NCI-H748 (cell line): ENCODE measurements at regions not wholly inside any gene's neighbourhood (a gene's known extent, or its start where the extent isn't known, plus 50 kb on each side); places are given as distances from the start of the nearest gene placed in this dataset.
"Not testable (repeated sequence)": the region's sequence is repeated elsewhere in the genome, so short reads cannot be mapped to it uniquely, and the experiment has no call there.

Source experiments
- DNase-seq: peaks from one replicate; lab custom pipeline; 2025; ENCODE audit not compliant: unreplicated experiment; lab: John Stamatoyannopoulos, UW

DNA sequence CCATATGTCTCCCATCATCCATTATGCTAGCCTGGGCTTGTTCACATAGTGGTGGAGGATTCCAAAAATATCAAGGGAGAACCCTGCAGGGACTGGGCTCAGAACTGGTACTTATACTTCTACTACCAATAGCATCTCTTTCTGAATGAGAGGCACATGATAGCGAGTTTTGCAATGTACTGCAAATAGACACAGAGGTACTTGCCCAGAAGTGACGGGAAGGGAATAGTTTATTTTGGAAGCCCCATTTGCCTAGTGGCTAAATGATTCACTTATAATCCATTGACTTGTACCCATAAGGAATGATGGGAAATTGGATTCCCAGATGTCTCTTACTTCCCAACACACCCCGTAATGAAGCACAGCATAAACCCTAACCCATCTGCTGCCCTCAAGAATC is 124.8 kb upstream of the ERCC4 start:
- no peak for DNase-seq

DNA sequence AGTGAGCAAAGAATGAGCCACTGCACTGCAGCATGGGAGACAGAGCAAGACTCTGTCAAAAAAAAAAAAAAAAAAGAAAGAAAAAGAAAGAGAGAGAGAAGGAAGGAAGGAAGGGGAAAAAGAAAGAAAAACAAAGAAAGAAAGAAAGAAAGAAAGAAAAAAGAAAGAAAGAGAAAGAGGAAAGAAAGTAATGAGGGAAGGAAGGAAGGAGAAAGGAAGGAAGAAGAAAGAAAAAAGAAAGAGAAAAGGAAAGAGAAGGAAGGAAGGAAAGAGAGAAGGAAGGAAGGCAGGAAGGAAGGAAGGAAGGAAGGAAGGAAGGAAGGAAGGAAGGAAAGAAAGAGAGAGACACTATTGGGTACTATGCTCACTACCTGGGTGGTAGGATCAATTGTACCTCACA is 122.2 kb upstream of the ERCC4 start:
- DNase-seq: no peak

DNA sequence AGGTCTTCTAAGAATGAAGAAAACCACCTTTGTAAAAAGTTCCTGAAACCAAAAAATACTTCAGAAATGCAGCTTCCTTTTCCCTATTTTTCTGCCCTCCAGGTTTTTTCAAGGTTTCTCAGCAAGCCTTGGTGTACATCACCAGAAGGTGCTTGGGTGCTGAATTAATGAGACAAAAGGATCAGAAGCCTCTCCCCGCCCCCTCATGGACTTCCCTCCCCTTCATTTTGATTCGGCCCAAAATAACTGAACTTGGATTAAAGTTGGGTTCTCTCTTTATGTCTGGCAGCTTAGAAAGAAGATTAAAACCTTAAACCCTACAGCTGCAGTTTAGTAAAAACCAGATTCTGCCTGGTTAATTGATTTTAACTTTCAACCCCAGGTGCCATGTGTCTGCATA is 121.7 kb upstream of the ERCC4 start:
- no peak for DNase-seq

DNA sequence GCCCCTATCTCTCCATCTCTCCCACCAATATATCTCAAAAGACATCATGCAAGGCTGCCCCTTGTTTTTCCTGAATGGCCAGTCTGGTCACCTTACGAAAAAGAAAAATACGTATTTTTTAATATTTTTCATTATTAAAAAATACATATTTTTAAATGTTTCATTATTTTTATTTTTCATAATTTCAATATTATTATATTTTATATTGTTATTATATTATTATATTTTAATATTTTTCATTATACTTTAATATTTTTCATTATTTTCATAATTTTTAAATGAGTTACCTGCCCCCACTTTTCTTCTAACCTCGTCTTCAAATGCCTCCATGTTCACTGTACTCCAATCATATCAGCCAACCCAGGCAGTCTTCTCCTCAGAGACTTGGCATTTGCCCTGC is 116.0 kb upstream of the ERCC4 start:
- no peak for DNase-seq

DNA sequence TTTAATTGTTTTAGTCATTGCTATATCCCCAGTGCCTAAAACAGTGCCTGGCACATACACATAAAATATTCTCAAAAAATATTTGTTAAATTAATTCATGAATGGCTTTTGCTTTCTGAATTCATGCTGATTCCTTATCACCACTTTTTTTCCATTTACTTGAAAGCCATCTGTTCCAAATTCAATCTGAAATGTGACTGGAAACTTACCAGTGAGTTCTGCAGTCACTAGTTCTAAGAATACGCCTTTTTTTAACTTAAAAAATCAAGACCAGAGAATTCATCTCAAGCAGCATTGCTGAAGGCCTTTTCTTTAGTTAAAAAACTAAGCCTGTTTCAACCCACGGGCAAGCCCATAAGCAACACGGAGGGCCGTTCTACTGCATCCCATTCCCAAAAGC is 114.0 kb upstream of the ERCC4 start:
- no peak for DNase-seq

DNA sequence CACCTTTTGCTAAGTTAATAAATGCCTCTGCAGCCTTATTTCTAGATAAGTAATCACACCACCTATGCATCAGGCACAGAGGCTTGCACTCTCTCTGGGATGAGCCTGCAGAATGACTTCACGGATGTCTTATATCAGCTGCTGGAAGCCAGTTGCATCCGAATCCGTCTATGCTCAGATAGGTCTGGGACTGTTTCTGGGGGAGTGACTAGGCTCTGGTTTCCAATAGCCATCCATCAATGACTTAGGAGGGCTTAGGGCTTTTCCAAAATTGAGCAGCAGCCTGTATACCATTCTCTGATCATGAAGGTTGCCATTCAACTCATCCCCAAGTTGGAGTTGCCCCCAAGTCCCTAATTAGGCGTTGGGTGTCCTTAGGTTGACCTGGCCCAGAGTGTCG is 113.3 kb upstream of the ERCC4 start:
- no peak for DNase-seq

DNA sequence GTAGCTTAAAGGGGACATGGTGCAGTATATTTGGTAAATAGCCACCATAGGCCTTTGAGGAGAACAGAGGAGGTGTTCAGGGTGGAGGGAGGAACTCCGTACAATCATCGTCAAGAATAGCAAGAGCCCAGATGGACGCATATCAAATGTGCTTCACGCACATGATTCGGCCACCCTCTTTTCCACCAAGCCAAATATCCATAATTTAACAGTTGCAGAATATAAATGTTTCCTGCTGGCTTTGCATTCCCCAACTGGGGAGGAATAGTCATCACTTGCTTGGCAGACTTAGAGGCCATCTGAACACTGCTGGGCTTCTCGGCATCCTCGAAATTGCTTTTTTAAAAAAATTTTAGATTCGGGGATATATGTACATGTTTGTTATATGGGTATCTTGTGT is 111.9 kb upstream of the ERCC4 start:
- DNase-seq: no peak

DNA sequence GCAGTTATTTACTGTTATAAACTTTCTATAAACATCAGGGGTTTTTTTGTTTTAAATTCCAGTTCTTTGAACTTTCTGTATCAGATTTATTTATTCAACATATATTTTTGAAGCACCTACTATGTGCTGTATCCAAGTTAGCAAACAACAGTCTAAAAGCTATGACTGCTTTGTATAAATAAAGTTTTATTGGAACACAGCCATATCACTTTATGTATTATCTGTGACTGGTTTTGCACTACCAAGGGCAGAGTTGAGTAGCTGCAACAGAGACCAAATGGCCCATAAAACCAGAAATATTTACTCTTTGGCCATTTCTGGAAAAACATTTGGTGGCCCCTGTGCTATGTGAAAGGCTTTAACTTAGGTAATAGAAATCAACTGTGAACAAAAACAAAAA is 110.2 kb upstream of the ERCC4 start:
- no peak for DNase-seq

DNA sequence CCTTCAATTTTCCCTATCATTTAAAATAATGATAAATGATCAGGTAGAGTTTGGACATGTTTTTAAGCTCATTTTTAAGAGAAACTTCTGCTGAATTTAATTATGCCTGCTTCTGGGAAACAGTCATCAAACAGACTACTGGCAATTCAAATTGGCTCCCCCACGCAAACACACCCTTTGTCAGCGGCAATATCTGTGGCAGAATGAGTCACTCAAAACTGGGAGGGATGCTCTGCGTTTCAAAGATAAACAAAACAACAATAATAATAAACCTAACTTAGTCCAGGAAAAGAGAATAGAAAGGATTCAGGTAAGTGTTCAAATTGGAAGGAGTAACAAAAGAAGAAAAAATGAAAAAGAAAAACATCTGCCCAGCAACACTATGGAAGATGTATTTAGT is 108.1 kb upstream of the ERCC4 start:
- no peak for DNase-seq

DNA sequence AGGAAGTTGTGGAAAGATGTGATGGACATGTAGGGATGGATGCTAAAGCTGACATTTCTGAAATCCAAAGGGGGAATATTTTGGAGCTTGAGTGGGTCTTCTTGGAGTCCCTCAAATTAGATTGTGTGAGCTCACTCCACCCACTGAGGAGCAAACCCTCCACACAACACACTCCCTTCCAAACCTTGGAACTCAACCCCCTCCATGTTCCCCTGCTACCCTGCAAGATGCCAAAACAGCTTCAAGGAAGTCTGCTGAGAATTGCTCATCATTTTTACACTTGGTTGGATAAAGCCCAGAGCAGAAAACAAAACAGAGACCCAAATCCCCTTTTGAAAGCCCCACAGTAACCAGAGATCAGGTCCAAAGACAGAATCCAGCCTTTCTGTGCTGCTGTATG is 103.3 kb upstream of the ERCC4 start:
- DNase-seq: no peak

DNA sequence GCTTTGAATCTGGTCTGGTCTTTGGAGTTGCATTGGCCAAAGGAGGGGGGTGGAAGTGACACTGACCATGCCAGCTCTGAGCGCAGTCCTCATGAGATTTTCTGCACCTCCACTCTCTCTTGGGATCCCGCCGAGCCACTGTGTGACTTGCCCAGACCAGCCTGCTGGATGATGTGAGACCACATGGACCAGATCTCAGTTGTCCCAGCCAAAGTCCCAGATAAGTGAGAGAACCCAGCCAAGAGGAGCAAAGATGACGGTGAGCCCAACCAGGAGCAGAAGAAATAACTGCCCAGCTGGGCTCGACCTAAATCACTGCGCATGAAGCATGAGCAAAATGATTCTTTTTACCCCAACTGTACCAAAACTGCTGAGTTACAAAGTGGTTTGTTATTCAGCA is 96.5 kb upstream of the ERCC4 start:
- DNase-seq: no peak

DNA sequence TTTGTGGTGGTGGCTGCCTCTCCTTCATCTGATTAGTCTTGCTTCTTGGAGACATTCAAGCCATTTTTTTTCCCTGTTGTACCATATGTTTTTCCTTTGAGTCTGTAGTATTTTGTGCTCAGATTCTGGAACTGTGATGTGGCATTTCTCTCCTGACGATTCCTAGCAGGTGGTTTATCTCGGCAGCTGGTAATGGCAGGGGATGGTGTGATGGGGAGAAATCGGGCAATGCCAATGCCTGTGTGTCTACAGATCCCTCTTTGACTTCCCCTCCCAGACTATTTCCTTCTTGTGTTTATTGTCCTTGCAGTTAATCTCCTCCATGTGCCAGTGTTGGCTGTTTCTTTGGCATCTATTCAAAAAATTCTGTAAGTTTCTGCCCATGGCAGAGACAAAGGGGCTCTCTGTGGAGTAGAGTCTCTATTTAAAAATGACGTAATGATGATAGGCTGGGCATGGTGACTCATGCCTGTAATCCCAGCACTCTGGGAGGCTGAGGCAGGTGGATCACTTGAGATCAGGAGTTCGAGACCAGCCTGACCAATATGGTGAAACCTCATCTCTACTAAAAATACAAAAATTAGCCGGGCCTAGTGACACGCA is 90.2 kb upstream of the ERCC4 start:
- peak; percentile 23 for DNase-seq

DNA sequence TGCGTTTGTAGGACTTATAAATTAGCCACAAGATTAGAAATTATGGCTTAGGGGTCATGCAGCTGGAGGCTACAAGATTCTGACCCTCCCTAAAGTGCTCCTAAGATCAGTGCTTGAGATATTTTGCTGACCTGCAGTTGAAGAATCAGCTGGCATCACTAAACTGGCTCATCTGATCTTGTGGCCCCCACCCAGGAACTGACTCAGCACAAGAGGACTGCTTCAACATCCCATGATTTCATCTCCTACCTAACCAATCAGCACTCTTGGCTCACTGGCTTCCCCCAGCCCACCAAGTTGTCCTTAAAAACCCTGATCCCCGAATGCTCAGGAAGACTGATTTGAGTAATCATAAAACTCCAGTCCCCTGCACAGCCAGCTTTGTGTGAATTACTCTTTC is 86.4 kb upstream of the ERCC4 start:
- no peak for DNase-seq

DNA sequence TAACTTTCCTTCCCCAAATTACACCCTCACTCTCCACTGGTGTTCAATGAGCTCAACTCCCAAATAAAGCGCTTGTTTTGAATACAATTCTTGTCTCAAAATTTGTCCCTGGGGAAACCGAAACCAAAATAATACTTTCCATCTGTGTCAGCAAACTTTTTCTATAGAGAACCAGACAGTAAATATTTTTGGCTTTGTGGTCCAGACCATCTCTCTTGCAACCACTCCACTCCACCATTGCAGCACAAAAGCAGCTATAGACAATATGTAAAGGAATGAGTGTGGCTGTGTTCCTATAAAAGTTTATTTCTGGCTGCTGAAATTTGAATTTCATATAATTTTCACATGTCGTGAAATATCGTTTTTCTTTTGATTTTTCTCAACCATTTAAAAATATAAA is 84.6 kb upstream of the ERCC4 start:
- DNase-seq: no peak

DNA sequence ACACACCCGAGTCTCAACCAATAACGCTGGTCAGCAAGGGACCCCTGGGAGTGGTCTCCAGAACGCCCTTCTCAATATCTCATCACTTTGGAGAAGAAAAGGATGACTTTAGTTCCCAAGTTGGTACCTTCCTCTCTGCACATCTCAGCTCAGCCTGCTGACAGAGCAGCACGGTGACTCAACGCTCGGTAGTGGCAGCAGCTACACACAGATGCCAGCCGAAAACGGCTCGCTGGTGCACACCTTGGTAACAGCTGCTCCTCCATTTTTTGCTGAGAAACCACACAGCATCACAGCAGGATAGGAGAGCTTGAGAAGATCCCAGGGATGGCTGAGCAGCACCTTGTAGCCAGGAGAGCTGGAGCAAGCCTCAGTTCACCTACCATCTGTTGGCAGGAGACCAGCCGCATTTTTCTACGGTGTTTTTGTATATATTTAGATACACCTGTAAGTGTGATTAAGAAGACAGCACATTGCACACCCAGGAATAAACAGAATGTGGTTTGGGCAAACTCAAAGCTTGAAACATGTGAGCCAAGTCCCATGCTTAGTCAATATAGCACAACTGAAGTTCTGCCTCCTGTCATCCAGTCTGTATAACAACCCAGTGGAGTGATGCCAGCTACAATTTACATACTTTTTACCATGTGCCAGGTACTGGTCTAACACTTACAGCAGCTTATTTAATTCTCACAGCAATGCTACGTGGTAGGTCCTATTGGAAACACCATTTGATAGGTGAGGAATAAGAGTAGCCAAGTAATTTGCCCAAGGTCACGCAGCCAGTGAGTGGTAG is 83.8 kb upstream of the ERCC4 start:
- DNase-seq: no peak

DNA sequence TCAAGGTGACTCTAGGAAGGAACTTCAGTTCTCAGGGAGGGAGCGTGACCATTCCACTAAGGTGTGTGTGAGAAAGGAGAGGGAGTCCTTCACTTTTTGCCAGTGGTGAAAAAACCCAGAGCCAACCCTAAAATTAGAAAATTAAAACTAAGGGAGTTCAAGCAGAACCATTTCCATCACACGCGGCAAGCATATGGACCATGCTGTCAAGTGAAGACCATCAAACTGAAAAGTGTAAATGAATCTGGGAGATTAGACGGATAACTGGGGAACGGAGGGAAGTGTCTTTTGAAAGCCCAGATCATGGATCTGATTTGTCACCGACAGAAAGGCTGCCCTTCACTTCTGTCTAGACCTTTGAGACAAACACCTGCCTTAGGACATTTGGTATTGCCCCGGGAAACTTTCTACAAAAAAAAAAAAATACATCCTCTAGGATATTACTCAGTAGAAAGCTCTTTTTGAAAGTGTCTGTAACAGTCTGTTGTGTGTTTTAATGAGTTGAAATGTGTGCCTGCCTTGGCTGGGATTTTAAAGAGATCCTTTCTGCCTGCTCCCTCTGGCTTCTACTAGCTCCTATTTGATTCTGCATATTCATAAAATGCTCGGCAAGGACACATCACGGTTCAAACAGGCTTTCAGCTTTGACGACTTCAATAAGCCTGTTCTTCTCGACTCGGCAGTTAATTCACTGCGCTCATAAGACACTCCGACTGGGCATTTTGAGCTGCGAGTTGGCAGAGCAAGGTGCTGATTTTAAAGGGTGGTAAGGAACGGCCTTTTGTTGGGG is 81.4 kb upstream of the ERCC4 start:
- no peak for DNase-seq

DNA sequence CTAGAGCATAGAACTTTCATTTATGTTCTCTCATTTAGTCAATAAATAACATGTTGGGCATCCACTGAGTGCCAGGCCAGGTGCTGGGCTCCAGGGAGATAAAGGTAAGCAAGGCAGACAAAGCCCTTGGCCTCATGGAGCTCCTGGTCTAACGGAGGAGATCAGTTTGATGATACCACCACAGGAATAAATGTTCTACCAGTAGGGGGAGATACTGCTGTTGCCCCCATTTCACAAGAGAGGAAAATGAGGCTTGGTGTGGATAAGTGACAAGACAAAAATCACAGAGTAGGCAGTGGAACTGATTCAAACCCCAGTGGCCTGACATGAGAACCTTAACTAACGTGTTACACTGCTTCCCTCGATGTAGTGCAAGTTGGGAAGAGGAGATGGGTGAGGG is 80.4 kb upstream of the ERCC4 start:
- DNase-seq: no peak

DNA sequence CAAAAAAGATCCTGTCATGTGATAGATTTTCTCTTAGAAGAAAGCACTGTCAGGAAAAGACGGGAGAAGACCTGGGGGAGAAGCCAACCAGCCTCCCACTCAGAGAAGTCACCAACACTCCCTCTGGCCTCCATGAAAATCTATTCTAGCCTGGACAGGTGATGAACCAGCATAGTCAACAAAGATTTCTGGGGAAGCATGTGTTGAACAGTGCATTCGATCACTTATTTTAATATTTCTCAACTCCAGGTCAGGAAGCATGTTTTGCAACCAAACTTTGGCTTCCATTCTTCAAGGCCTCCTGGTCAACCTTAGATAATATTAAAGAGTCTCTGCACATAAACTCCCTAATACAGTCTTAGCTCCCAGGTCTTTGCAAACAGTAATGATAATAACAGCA is 74.7 kb upstream of the ERCC4 start:
- no peak for DNase-seq

DNA sequence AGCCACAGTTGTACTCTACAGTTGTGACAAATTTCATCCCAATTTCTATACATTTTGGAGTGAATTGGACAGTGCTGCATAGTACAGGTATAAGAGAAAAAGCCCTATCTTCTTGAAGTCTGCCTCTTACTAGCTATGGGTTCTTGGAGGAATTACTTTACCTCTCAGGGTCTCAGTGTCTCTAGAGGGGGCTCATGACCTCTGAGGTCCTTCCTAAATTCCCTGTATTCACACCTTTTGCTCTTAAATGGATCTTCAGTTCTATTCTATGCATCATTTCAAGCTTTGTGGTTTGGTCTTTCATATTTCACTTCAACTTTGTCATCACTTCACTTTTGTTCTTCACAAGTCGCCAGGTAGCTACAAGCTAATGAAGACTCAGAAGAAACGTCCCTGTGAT is 71.2 kb upstream of the ERCC4 start:
- DNase-seq: no peak

DNA sequence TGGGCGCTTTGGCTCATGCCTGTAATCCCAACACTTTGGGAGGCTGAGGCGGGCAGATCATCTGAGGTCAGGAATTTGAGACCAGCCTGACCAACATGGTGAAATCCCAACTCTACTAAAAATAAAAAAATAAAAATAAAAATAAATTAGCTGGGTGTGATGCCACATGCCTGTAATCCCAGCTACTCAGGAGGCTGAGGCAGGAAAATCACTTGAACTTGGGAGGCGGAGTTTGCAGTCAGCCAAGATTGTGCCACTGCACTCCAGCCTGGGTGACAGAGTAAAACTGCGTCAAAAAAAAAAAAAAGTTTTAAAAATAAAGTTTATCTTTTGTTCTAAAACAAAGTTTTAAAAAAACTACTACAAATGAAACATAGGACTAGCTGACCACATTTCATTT is 69.8 kb upstream of the ERCC4 start:
- not testable (repeated sequence) for DNase-seq

DNA sequence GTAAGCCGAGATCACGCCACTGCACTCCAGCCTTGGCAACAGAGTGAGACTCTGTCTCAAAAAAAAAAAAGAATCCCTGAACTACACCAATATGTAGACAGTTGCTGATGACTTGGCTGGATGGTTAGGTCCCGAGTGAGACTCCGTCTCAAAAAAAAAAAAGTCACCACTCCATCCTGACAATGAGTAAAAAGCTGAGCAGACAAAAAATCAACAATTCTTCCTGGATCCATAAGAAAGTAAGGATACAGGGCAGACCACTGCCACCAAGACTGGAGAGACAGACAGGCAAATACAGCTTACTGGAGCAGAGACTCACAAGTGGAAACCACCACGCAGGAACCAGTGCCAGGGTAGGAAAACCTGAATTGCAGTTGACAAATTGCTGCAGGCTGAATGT is 67.1 kb upstream of the ERCC4 start:
- no peak for DNase-seq

DNA sequence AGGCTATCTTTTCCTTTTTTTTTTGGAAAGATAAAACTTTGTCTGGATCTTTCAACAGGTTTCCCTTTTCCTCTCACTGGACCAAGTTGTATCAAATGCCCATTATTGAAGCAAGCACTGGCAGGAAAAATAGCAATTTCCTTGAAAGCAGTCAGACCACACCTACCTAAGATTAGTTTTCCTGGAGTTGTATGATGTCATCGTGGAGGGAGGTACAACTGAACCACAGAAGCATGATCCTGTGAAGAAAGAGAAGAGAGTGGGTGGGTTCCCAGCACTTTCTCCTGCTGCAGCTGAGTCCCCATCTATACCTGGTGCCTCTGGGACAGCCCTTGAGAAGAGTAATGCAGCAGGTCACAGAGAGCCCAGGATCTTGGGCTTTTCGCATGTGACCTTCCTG is 63.6 kb upstream of the ERCC4 start:
- no peak for DNase-seq
